DND-41 (cell line): ENCODE measurements at regions not wholly inside any gene's neighbourhood (a gene's known extent, or its start where the extent isn't known, plus 50 kb on each side); places are given as distances from the start of the nearest gene placed in this dataset.

ENCODE experiments used
- EZH2 ChIP-seq: IDR thresholded peaks from 3 replicates; pipeline ENCODE4 v1.6.1; 2012; ENCODE audit warnings: borderline replicate concordance, low read depth, mild to moderate bottlenecking, moderate library complexity, low read length, inconsistent platforms; ENCODE audit not compliant: severe bottlenecking
- TF ChIP-seq, protein P1 (sequence below): IDR thresholded peaks from 2 replicates; pipeline ENCODE4 v1.5.1; 2012; ENCODE audit warnings: borderline replicate concordance, low read length, moderate library complexity, mild to moderate bottlenecking; ENCODE audit not compliant: poor library complexity, severe bottlenecking; ENCODE audit errors: extremely low read depth

- TF ChIP-seq, protein P1, sequence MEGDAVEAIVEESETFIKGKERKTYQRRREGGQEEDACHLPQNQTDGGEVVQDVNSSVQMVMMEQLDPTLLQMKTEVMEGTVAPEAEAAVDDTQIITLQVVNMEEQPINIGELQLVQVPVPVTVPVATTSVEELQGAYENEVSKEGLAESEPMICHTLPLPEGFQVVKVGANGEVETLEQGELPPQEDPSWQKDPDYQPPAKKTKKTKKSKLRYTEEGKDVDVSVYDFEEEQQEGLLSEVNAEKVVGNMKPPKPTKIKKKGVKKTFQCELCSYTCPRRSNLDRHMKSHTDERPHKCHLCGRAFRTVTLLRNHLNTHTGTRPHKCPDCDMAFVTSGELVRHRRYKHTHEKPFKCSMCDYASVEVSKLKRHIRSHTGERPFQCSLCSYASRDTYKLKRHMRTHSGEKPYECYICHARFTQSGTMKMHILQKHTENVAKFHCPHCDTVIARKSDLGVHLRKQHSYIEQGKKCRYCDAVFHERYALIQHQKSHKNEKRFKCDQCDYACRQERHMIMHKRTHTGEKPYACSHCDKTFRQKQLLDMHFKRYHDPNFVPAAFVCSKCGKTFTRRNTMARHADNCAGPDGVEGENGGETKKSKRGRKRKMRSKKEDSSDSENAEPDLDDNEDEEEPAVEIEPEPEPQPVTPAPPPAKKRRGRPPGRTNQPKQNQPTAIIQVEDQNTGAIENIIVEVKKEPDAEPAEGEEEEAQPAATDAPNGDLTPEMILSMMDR, result no peak
- TF ChIP-seq EZH2, result no peak
Observed at GRCh38 chr7:52753855-52754254, 281.6 kb upstream of the POM121L12 start.
